Activated naive CD4-positive, alpha-beta T cell treated with anti-CD3 and anti-CD28 coated beads for 36 hours (primary cell): ENCODE measurements at regions not wholly inside any gene's neighbourhood (a gene's known extent, or its start where the extent isn't known, plus 50 kb on each side); places are given as distances from the start of the nearest gene placed in this dataset.
"Not testable (repeated sequence)": the region's sequence is repeated elsewhere in the genome, so short reads cannot be mapped to it uniquely, and the experiment has no call there.

Source experiments
- CTCF ChIA-PET: fragments of 350-600 bp; sonication (Branson Sonifier 250); formaldehyde crosslinking; loops from one replicate; lab custom pipeline; 2021; ENCODE audit warnings: antibody characterized with exemption; lab: Charles Lee
- DNase-seq: peaks from one replicate; pipeline ENCODE4 v3.0.0-alpha.2; 2020
- H3K27ac Mint-ChIP-seq: one replicate; pipeline ENCODE4 v1.8.0; 2021; ENCODE audit warnings: mild to moderate bottlenecking, mixed read lengths
- H3K27me3 Mint-ChIP-seq: one replicate; pipeline ENCODE4 v1.8.0; 2021; ENCODE audit warnings: low read depth, mixed read lengths
- H3K36me3 Mint-ChIP-seq: one replicate; pipeline ENCODE4 v1.8.0; 2021; ENCODE audit warnings: low read depth, mixed read lengths
- H3K4me1 Mint-ChIP-seq: one replicate; pipeline ENCODE4 v1.8.0; 2021; ENCODE audit warnings: low read depth, mixed read lengths
- H3K4me3 Mint-ChIP-seq: one replicate; pipeline ENCODE4 v1.8.0; 2021; ENCODE audit warnings: mild to moderate bottlenecking, moderate library complexity, mixed read lengths
- H3K9me3 Mint-ChIP-seq: one replicate; pipeline ENCODE4 v1.8.0; 2021; ENCODE audit warnings: mixed read lengths
- intact Hi-C: fragments of 100-400 bp; cut with micrococcal nuclease; formaldehyde crosslinking; loops from one replicate; pipeline ENCODE4 v1.15.1; 2023

- no peaks in the 10 kb centered on the region for H3K4me1 Mint-ChIP-seq
- H3K9me3 Mint-ChIP-seq: no peaks in the 10 kb centered on the region
- H3K36me3 Mint-ChIP-seq: no peaks in the 10 kb centered on the region
- no peak overlapping the region for H3K27ac Mint-ChIP-seq
- CTCF ChIA-PET: no interaction called here
- intact Hi-C loops: no loop called here
- DNase-seq: no peak
- H3K27me3 Mint-ChIP-seq: peaks cover 9% of the 10 kb centered on the region
- H3K4me3 Mint-ChIP-seq: no peak overlapping the region
These were observed 180.8 kb upstream of the PHACTR1 start for GRCh38 chr6:12535586-12536314.

- H3K27ac Mint-ChIP-seq: no peak overlapping the region
- CTCF ChIA-PET: no interaction called here
- no peaks in the 10 kb centered on the region for H3K9me3 Mint-ChIP-seq
- intact Hi-C loops: no loop called here
- no peak overlapping the region for H3K4me3 Mint-ChIP-seq
- peaks cover 9% of the 10 kb centered on the region for H3K27me3 Mint-ChIP-seq
- DNase-seq: no peak
- H3K36me3 Mint-ChIP-seq: no peaks in the 10 kb centered on the region
- no peaks in the 10 kb centered on the region for H3K4me1 Mint-ChIP-seq
These were observed 180.2 kb upstream of the PHACTR1 start for GRCh38 chr6:12536416-12536815.

GRCh38 chr6:12537389-12537788 is 179.2 kb upstream of the PHACTR1 start:
- intact Hi-C loops: no loop called here
- Mint-ChIP-seq H3K4me3 (no peak overlapping the region), H3K36me3 (no peaks in the 10 kb centered on the region), H3K9me3 (peaks cover 2% of the 10 kb centered on the region), H3K27me3 (peaks cover 9% of the 10 kb centered on the region), H3K27ac (no peak overlapping the region), H3K4me1 (no peaks in the 10 kb centered on the region)
- CTCF ChIA-PET: no interaction called here
- DNase-seq: no peak

GRCh38 chr6:12538881-12539357 is 177.6 kb upstream of the PHACTR1 start:
- H3K4me1 Mint-ChIP-seq: no peaks in the 10 kb centered on the region
- DNase-seq: no peak
- no peak overlapping the region for H3K27ac Mint-ChIP-seq
- peaks cover 12% of the 10 kb centered on the region for H3K27me3 Mint-ChIP-seq
- H3K36me3 Mint-ChIP-seq: no peaks in the 10 kb centered on the region
- no peak overlapping the region for H3K4me3 Mint-ChIP-seq
- CTCF ChIA-PET: no interaction called here
- peaks cover 2% of the 10 kb centered on the region for H3K9me3 Mint-ChIP-seq
- intact Hi-C loops: no loop called here

DNA sequence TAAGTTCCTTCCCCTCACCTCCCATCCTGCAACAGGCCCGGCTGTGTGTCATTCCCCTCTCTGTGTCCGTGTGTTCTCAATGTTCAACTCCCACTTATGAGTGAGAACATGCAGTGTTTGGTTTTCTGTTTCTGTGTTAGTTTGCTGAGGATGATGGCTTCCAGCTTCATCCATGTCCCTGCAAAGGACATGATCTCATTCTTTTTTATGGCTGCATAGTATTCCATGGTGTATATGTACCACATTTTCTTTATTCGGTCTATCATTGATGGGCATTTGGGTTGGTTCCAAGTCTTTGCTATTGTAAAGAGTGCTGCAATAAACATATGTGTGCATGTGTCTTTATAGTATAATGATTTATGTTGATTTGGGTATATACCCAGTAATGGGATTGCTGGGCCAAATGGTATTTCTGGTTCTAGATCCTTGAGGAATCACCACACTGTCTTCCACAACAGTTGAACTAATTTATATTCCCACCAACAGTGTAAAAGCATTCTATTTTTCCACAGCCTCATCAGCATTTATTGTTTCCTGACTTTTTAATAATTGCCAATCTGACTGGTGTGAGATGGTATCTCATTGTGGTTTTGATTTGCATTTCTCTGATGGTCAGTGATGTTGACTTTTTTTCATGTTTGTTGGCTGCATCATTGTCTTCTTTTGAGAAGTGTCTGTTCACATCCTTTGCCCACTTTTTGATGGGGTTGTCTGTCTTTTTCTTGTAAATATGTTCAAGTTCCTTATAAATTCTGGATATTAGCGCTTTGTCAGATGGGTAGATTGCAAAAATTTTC is 174.1 kb upstream of the PHACTR1 start:
- H3K4me3 Mint-ChIP-seq, DNase-seq, H3K4me1 Mint-ChIP-seq, H3K9me3 Mint-ChIP-seq, intact Hi-C loops, H3K27ac Mint-ChIP-seq, H3K36me3 Mint-ChIP-seq, CTCF ChIA-PET: not testable (repeated sequence)
- peaks cover 23% of the 10 kb centered on the region for H3K27me3 Mint-ChIP-seq

GRCh38 chr6:12543953-12544352 is 172.6 kb upstream of the PHACTR1 start:
- no peak overlapping the region for H3K4me3 Mint-ChIP-seq
- DNase-seq: no peak
- peaks cover 2% of the 10 kb centered on the region for H3K9me3 Mint-ChIP-seq
- intact Hi-C loops: no loop called here
- peaks cover 32% of the 10 kb centered on the region for H3K27me3 Mint-ChIP-seq
- no peaks in the 10 kb centered on the region for H3K4me1 Mint-ChIP-seq
- no peak overlapping the region for H3K27ac Mint-ChIP-seq
- H3K36me3 Mint-ChIP-seq: no peaks in the 10 kb centered on the region
- CTCF ChIA-PET: no interaction called here

- Mint-ChIP-seq H3K4me3 (no peak overlapping the region), H3K9me3 (peaks cover 2% of the 10 kb centered on the region), H3K27me3 (peaks cover 32% of the 10 kb centered on the region), H3K36me3 (no peaks in the 10 kb centered on the region), H3K27ac (no peak overlapping the region), H3K4me1 (no peaks in the 10 kb centered on the region)
- CTCF ChIA-PET: no interaction called here
- intact Hi-C loops: no loop called here
- DNase-seq: no peak
These were observed 171.6 kb upstream of the PHACTR1 start for GRCh38 chr6:12544821-12545565.

DNA sequence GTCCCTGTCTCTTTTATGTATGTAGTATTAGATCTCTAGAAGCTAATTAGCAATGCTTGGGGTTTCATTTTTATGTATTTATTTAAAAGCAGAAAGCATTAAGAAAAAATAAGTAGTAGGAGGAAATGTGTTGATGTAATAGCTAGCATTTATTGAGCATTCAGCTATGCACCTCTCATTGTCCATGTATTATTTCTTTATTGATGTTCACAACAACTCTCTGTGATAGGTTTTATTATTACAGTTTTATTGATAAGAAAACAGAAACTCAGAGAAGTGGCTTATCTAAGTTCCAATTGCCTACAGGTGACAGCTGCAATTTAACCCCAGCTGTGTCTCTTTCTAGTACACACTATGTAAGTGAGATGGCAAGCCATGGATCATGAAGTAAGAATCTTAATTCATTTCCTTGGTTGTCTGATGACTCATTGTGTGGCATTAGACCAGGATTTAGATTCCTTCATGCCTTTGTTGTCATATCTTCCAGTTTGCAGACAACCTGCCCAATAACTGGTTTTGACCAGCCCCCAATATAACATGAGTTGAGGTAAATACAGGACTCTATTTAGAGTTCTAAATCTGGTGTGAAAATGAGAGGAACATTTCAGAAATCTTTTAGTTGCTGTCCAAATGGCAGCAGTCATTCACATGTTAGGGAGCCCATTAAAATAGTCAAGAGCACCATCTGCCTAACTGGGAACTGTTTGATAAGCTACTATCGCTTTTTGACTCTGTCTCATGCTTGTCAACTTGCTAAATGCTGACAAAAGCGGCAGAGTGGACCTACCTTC is 170.8 kb upstream of the PHACTR1 start:
- DNase-seq: no peak
- CTCF ChIA-PET: no interaction called here
- H3K4me3 Mint-ChIP-seq: no peak overlapping the region
- peaks cover 28% of the 10 kb centered on the region for H3K27me3 Mint-ChIP-seq
- intact Hi-C loops: no loop called here
- H3K4me1 Mint-ChIP-seq: no peaks in the 10 kb centered on the region
- peaks cover 2% of the 10 kb centered on the region for H3K9me3 Mint-ChIP-seq
- H3K36me3 Mint-ChIP-seq: no peaks in the 10 kb centered on the region
- no peak overlapping the region for H3K27ac Mint-ChIP-seq

DNA sequence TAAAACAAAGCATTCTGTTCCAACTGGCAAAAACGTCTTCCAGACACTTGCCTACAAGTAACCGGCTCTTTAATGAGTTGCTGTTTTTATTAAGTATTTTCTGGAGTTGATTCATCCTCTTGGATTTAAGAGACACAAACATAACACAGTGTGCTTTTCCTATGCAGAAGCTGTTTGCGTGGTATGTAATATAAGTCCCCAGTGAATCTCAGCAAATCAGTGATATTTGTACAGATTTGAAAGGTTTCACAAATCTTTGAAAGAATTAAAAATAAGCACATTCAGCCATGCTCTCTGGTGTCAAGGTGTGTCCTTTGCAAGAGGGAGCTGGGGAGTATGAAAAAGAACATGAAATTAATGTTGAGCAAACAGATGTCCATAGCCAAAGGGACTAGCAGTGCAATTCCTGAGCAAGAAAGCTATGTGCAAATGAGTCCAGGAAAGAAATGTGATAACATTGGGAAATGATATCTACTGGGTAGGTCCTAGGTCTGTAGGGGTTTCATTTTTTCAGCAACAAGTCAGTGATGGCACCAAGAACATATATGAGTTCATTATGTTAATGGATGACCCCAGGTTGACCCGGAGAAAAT is 170.1 kb upstream of the PHACTR1 start:
- CTCF ChIA-PET: no interaction called here
- no peak overlapping the region for H3K4me3 Mint-ChIP-seq
- H3K27ac Mint-ChIP-seq: no peak overlapping the region
- no peaks in the 10 kb centered on the region for H3K4me1 Mint-ChIP-seq
- peaks cover 28% of the 10 kb centered on the region for H3K27me3 Mint-ChIP-seq
- intact Hi-C loops: no loop called here
- DNase-seq: no peak
- peaks cover 2% of the 10 kb centered on the region for H3K9me3 Mint-ChIP-seq
- H3K36me3 Mint-ChIP-seq: no peaks in the 10 kb centered on the region

DNA sequence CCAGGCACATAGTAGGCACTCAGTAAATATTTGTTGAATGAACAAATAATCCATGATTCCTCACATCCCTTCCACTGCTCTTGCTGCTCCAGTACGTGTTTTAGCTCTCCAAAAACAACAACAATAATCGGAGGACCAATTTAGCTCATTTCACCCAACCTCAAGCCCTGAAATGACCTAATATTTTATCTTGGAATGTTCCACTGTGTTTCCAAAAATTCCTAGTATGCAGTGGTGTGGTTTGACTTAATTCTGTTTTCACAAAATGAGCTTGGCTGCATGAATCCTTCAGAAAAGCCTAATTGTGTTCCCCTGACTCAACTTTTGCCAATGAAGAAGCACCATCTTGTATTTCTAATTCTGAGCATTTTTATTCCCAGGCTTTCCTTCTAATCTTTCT is 168.0 kb upstream of the PHACTR1 start:
- no peaks in the 10 kb centered on the region for H3K36me3 Mint-ChIP-seq
- no peak overlapping the region for H3K27ac Mint-ChIP-seq
- H3K9me3 Mint-ChIP-seq: no peaks in the 10 kb centered on the region

GRCh38 chr6:12549445-12549844 is 167.1 kb upstream of the PHACTR1 start:
- H3K9me3 Mint-ChIP-seq, H3K4me1 Mint-ChIP-seq, CTCF ChIA-PET, intact Hi-C loops, DNase-seq, H3K4me3 Mint-ChIP-seq, H3K36me3 Mint-ChIP-seq, H3K27ac Mint-ChIP-seq: not testable (repeated sequence)
- peaks cover 22% of the 10 kb centered on the region for H3K27me3 Mint-ChIP-seq

More for the DNA sequence above, 168.0 kb upstream of the PHACTR1 start:
- no peak for DNase-seq
- Mint-ChIP-seq H3K4me1 (no peaks in the 10 kb centered on the region), H3K4me3 (no peak overlapping the region), H3K27me3 (peaks cover 30% of the 10 kb centered on the region)
- intact Hi-C loops: no loop called here
- CTCF ChIA-PET: no interaction called here

DNA sequence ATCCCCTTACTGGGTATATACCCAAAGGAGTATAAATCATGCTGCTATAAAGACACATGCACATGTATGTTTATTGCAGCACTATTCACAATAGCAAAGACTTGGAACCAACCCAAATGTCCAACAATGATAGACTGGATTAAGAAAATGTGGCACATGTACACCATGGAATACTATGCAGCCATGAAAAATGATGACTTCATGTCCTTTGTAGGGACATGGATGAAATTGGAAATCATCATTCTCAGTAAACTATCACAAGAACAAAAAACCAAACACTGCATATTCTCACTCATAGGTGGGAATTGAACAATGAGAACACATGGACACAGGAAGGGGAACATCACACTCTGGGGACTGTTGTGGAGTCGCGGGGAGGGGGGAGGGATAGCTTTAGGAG is 161.7 kb upstream of the PHACTR1 start:
- H3K4me1 Mint-ChIP-seq, CTCF ChIA-PET, intact Hi-C loops, DNase-seq, H3K27me3 Mint-ChIP-seq, H3K9me3 Mint-ChIP-seq, H3K27ac Mint-ChIP-seq, H3K36me3 Mint-ChIP-seq, H3K4me3 Mint-ChIP-seq: not testable (repeated sequence)
